ENCODE measurements at regions not wholly inside any gene's neighbourhood (a gene's known extent, or its start where the extent isn't known, plus 50 kb on each side); places are given as distances from the start of the nearest gene placed in this dataset.
A peak's percentile ranks its signal among the peaks of the same experiment; 100 is the strongest.

DNA sequence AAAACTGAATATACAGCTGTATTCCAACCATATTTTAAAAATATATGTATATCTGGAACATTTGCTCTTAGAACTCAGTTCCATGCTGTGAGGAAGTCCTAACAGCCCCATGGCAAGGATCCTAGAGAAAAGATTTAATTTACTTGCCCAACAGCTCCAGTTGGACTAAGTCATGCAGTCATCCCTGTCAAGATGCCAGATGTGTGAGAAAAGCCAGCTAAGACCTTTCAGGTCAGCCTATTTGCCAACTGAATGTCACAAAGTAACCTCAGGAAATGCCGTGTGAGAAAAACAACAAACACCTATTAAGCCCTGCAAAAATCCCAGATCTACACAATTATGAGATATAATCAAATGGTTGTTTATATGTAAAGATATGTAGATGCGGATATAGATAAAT, 416.3 kb downstream of the NR2F1-AS1 start:
- H3K36me3 Mint-ChIP-seq (ENCODE audit: unreplicated experiment), result no peaks in the 10 kb centered on the region
- no peak for DNase-seq
- TF ChIP-seq, protein P1, sequence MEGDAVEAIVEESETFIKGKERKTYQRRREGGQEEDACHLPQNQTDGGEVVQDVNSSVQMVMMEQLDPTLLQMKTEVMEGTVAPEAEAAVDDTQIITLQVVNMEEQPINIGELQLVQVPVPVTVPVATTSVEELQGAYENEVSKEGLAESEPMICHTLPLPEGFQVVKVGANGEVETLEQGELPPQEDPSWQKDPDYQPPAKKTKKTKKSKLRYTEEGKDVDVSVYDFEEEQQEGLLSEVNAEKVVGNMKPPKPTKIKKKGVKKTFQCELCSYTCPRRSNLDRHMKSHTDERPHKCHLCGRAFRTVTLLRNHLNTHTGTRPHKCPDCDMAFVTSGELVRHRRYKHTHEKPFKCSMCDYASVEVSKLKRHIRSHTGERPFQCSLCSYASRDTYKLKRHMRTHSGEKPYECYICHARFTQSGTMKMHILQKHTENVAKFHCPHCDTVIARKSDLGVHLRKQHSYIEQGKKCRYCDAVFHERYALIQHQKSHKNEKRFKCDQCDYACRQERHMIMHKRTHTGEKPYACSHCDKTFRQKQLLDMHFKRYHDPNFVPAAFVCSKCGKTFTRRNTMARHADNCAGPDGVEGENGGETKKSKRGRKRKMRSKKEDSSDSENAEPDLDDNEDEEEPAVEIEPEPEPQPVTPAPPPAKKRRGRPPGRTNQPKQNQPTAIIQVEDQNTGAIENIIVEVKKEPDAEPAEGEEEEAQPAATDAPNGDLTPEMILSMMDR (IDR thresholded peaks at IDR 0.05; ENCODE audit: partially characterized antibody, unreplicated experiment), result no peak
- H3K4me1 Mint-ChIP-seq (ENCODE audit: low read depth, unreplicated experiment), result peaks cover 8% of the 10 kb centered on the region
- H3K9me3 Mint-ChIP-seq (ENCODE audit: unreplicated experiment), result peaks cover 2% of the 10 kb centered on the region
- no peak overlapping the region for H3K4me3 Mint-ChIP-seq (ENCODE audit: unreplicated experiment)
- no peak overlapping the region for H3K27ac Mint-ChIP-seq (ENCODE audit: unreplicated experiment)
- H3K27me3 Mint-ChIP-seq (ENCODE audit: unreplicated experiment), result peaks cover 1% of the 10 kb centered on the region

GRCh38 chr5:93163010-93163663, 417.9 kb downstream of the NR2F1-AS1 start:
- Mint-ChIP-seq H3K27me3 (ENCODE audit: unreplicated experiment) (peaks cover 1% of the 10 kb centered on the region), H3K27ac (ENCODE audit: unreplicated experiment) (no peak overlapping the region)
- no peak for DNase-seq

GRCh38 chr5:93161661-93162654, 419.1 kb downstream of the NR2F1-AS1 start:
- DNase-seq, result peak; percentile 23
- Mint-ChIP-seq H3K4me3 (ENCODE audit: unreplicated experiment) (peak overlapping the region; percentile 13), H3K9me3 (ENCODE audit: unreplicated experiment) (no peaks in the 10 kb centered on the region), H3K27me3 (ENCODE audit: unreplicated experiment) (no peaks in the 10 kb centered on the region), H3K36me3 (ENCODE audit: unreplicated experiment) (no peaks in the 10 kb centered on the region), H3K27ac (ENCODE audit: unreplicated experiment) (peak overlapping the region; percentile 62), H3K4me1 (ENCODE audit: low read depth, unreplicated experiment) (peaks cover 8% of the 10 kb centered on the region)
- TF ChIP-seq, protein P1 (IDR thresholded peaks at IDR 0.05; ENCODE audit: partially characterized antibody, unreplicated experiment), result no peak

More at GRCh38 chr5:93163010-93163663, 417.9 kb downstream of the NR2F1-AS1 start:
- TF ChIP-seq, protein P1 (IDR thresholded peaks at IDR 0.05; ENCODE audit: partially characterized antibody, unreplicated experiment), result no peak
- Mint-ChIP-seq H3K4me1 (ENCODE audit: low read depth, unreplicated experiment) (peaks cover 8% of the 10 kb centered on the region), H3K36me3 (ENCODE audit: unreplicated experiment) (no peaks in the 10 kb centered on the region), H3K9me3 (ENCODE audit: unreplicated experiment) (no peaks in the 10 kb centered on the region), H3K4me3 (ENCODE audit: unreplicated experiment) (no peak overlapping the region)

DNA sequence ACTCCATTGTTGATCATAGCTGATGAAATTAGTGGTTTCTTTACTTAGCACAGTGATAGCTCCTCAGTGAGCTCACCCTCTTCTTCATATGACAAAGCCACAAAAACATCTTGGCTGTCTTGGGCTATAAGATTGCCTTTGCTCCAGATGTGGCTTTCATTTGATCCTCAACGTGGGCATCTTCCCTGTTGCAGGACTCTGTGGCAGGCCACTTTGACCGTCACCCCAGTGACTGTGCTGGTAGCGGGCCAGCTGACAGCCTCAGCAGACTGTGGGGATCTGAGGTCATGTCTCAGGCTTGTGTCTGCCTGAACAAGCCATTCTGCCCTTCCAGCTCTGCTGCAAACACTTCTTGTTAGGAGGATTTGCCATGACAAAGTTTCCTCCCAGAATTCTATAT, 422.2 kb downstream of the NR2F1-AS1 start:
- TF ChIP-seq, protein P1 (IDR thresholded peaks at IDR 0.05; ENCODE audit: partially characterized antibody, unreplicated experiment), result no peak
- H3K4me1 Mint-ChIP-seq (ENCODE audit: low read depth, unreplicated experiment), result peaks cover 8% of the 10 kb centered on the region
- no peaks in the 10 kb centered on the region for H3K27me3 Mint-ChIP-seq (ENCODE audit: unreplicated experiment)
- H3K4me3 Mint-ChIP-seq (ENCODE audit: unreplicated experiment), result no peak overlapping the region
- H3K27ac Mint-ChIP-seq (ENCODE audit: unreplicated experiment), result no peak overlapping the region
- no peaks in the 10 kb centered on the region for H3K36me3 Mint-ChIP-seq (ENCODE audit: unreplicated experiment)
- H3K9me3 Mint-ChIP-seq (ENCODE audit: unreplicated experiment), result no peaks in the 10 kb centered on the region
- no peak for DNase-seq

Data from glutamatergic neuron (in vitro differentiated cells).